ENCODE measurements at regions not wholly inside any gene's neighbourhood (a gene's known extent, or its start where the extent isn't known, plus 50 kb on each side); places are given as distances from the start of the nearest gene placed in this dataset.
"Not testable (repeated sequence)": the region's sequence is repeated elsewhere in the genome, so short reads cannot be mapped to it uniquely, and the experiment has no call there.

GRCh38 chr18:9020221-9020620 lies 82.3 kb upstream of the NDUFV2 start:
- Mint-ChIP-seq H3K36me3 (ENCODE audit: low read depth) (no peaks in the 10 kb centered on the region), H3K27me3 (peaks cover 3% of the 10 kb centered on the region), H3K27ac (no peak overlapping the region), H3K4me3 (no peak overlapping the region), H3K9me3 (no peaks in the 10 kb centered on the region), H3K4me1 (peaks cover 16% of the 10 kb centered on the region)
- ChIA-PET CTCF (no interaction called here), POLR2A (no interaction called here)
- no peak for DNase-seq

- H3K36me3 Mint-ChIP-seq (ENCODE audit: low read depth), result no peaks in the 10 kb centered on the region
- CTCF ChIA-PET, result interaction anchor here (0.9 kb wide), 1 partner anchor 496 kb away, joined by 4 read pairs; no protein-coding TSS in a partner anchor
- H3K27ac Mint-ChIP-seq, result no peak overlapping the region
- H3K9me3 Mint-ChIP-seq, result no peaks in the 10 kb centered on the region
- H3K4me3 Mint-ChIP-seq, result no peak overlapping the region
- DNase-seq, result no peak
- H3K27me3 Mint-ChIP-seq, result peaks cover 14% of the 10 kb centered on the region
- H3K4me1 Mint-ChIP-seq, result peaks cover 16% of the 10 kb centered on the region
- POLR2A ChIA-PET, result no interaction called here
These were observed 81.0 kb upstream of the NDUFV2 start for GRCh38 chr18:9021458-9021857.

GRCh38 chr18:9022397-9023155 lies 79.9 kb upstream of the NDUFV2 start:
- H3K9me3 Mint-ChIP-seq, result no peaks in the 10 kb centered on the region
- H3K4me1 Mint-ChIP-seq, result peaks cover 5% of the 10 kb centered on the region
- H3K36me3 Mint-ChIP-seq (ENCODE audit: low read depth), result no peaks in the 10 kb centered on the region
- H3K27me3 Mint-ChIP-seq, result peaks cover 17% of the 10 kb centered on the region
- ChIA-PET CTCF (no interaction called here), POLR2A (no interaction called here)
- H3K4me3 Mint-ChIP-seq, result no peak overlapping the region
- DNase-seq, result no peak
- H3K27ac Mint-ChIP-seq, result no peak overlapping the region

- DNase-seq; H3K27ac Mint-ChIP-seq; H3K9me3 Mint-ChIP-seq; H3K4me1 Mint-ChIP-seq; CTCF ChIA-PET; H3K36me3 Mint-ChIP-seq (ENCODE audit: low read depth); H3K4me3 Mint-ChIP-seq; POLR2A ChIA-PET: not testable (repeated sequence)
- peaks cover 18% of the 10 kb centered on the region for H3K27me3 Mint-ChIP-seq
These were observed 78.4 kb upstream of the NDUFV2 start for GRCh38 chr18:9024031-9024646.

GRCh38 chr18:9025091-9025838 lies 77.2 kb upstream of the NDUFV2 start:
- H3K4me3 Mint-ChIP-seq, result no peak overlapping the region
- ChIA-PET CTCF (no interaction called here), POLR2A (no interaction called here)
- H3K4me1 Mint-ChIP-seq, result no peaks in the 10 kb centered on the region
- H3K9me3 Mint-ChIP-seq, result no peaks in the 10 kb centered on the region
- no peak for DNase-seq
- H3K27ac Mint-ChIP-seq, result no peak overlapping the region
- H3K27me3 Mint-ChIP-seq, result peaks cover 19% of the 10 kb centered on the region
- H3K36me3 Mint-ChIP-seq (ENCODE audit: low read depth), result no peaks in the 10 kb centered on the region

- ChIA-PET CTCF (interaction anchor here (0.6 kb wide), 1 partner anchor 48 kb away, joined by 7 read pairs; no protein-coding TSS in a partner anchor), POLR2A (no interaction called here)
- H3K36me3 Mint-ChIP-seq (ENCODE audit: low read depth), result no peaks in the 10 kb centered on the region
- no peak for DNase-seq
- no peak overlapping the region for H3K27ac Mint-ChIP-seq
- H3K9me3 Mint-ChIP-seq, result no peaks in the 10 kb centered on the region
- H3K4me1 Mint-ChIP-seq, result peaks cover 5% of the 10 kb centered on the region
- H3K27me3 Mint-ChIP-seq, result peaks cover 19% of the 10 kb centered on the region
- H3K4me3 Mint-ChIP-seq, result no peak overlapping the region
These were observed 73.4 kb upstream of the NDUFV2 start for GRCh38 chr18:9029131-9029530.

GRCh38 chr18:9032519-9032918 lies 70.0 kb upstream of the NDUFV2 start:
- no peak for DNase-seq
- POLR2A ChIA-PET, result no interaction called here
- Mint-ChIP-seq H3K36me3 (ENCODE audit: low read depth) (no peaks in the 10 kb centered on the region), H3K9me3 (no peaks in the 10 kb centered on the region), H3K4me1 (peaks cover 5% of the 10 kb centered on the region), H3K27ac (no peak overlapping the region), H3K27me3 (peaks cover 1% of the 10 kb centered on the region), H3K4me3 (no peak overlapping the region)
- CTCF ChIA-PET, result interaction anchor here (1.0 kb wide), 1 partner anchor 26 kb away, joined by 3 read pairs; no protein-coding TSS in a partner anchor

GRCh38 chr18:9038277-9038871 lies 64.1 kb upstream of the NDUFV2 start:
- H3K27ac Mint-ChIP-seq, result no peak overlapping the region
- CTCF ChIA-PET, result no interaction called here
- no peaks in the 10 kb centered on the region for H3K27me3 Mint-ChIP-seq

GRCh38 chr18:9039441-9040071 lies 62.9 kb upstream of the NDUFV2 start:
- no peaks in the 10 kb centered on the region for H3K4me1 Mint-ChIP-seq
- no peaks in the 10 kb centered on the region for H3K27me3 Mint-ChIP-seq
- no peak overlapping the region for H3K27ac Mint-ChIP-seq
- POLR2A ChIA-PET, result no interaction called here
- no peaks in the 10 kb centered on the region for H3K9me3 Mint-ChIP-seq
- CTCF ChIA-PET, result no interaction called here
- H3K4me3 Mint-ChIP-seq, result no peak overlapping the region
- DNase-seq, result no peak
- H3K36me3 Mint-ChIP-seq (ENCODE audit: low read depth), result no peaks in the 10 kb centered on the region

More at GRCh38 chr18:9038277-9038871, 64.1 kb upstream of the NDUFV2 start:
- no peak overlapping the region for H3K4me3 Mint-ChIP-seq
- H3K9me3 Mint-ChIP-seq, result no peaks in the 10 kb centered on the region
- DNase-seq, result no peak
- peaks cover 5% of the 10 kb centered on the region for H3K4me1 Mint-ChIP-seq
- no peaks in the 10 kb centered on the region for H3K36me3 Mint-ChIP-seq (ENCODE audit: low read depth)
- POLR2A ChIA-PET, result no interaction called here

GRCh38 chr18:9042766-9043481 lies 59.6 kb upstream of the NDUFV2 start:
- H3K4me1 Mint-ChIP-seq, result peaks cover under 1% of the 10 kb centered on the region
- no peak for DNase-seq
- ChIA-PET CTCF (no interaction called here), POLR2A (no interaction called here)
- no peak overlapping the region for H3K4me3 Mint-ChIP-seq
- no peaks in the 10 kb centered on the region for H3K36me3 Mint-ChIP-seq (ENCODE audit: low read depth)
- H3K27ac Mint-ChIP-seq, result no peak overlapping the region
- H3K9me3 Mint-ChIP-seq, result no peaks in the 10 kb centered on the region
- no peaks in the 10 kb centered on the region for H3K27me3 Mint-ChIP-seq

GRCh38 chr18:9043581-9043980 lies 58.9 kb upstream of the NDUFV2 start:
- no peaks in the 10 kb centered on the region for H3K27me3 Mint-ChIP-seq
- CTCF ChIA-PET, result no interaction called here

GRCh38 chr18:9047715-9048114 lies 54.8 kb upstream of the NDUFV2 start:
- Mint-ChIP-seq H3K4me3 (no peak overlapping the region), H3K9me3 (peaks cover 23% of the 10 kb centered on the region), H3K27ac (no peak overlapping the region), H3K4me1 (peaks cover 15% of the 10 kb centered on the region), H3K27me3 (no peaks in the 10 kb centered on the region), H3K36me3 (ENCODE audit: low read depth) (peaks cover 11% of the 10 kb centered on the region)
- CTCF ChIA-PET, result no interaction called here
- no peak for DNase-seq
- POLR2A ChIA-PET, result no interaction called here

More at GRCh38 chr18:9043581-9043980, 58.9 kb upstream of the NDUFV2 start:
- POLR2A ChIA-PET, result no interaction called here
- H3K4me1 Mint-ChIP-seq, result peaks cover 8% of the 10 kb centered on the region
- no peak overlapping the region for H3K27ac Mint-ChIP-seq
- no peak for DNase-seq
- no peaks in the 10 kb centered on the region for H3K9me3 Mint-ChIP-seq
- H3K4me3 Mint-ChIP-seq, result no peak overlapping the region
- H3K36me3 Mint-ChIP-seq (ENCODE audit: low read depth), result no peaks in the 10 kb centered on the region
